DMS 273 treated with DMSO at 0.1 percent for 48 hours (cell line): ENCODE measurements at regions not wholly inside any gene's neighbourhood (a gene's known extent, or its start where the extent isn't known, plus 50 kb on each side); places are given as distances from the start of the nearest gene placed in this dataset.
"Not testable (repeated sequence)": the region's sequence is repeated elsewhere in the genome, so short reads cannot be mapped to it uniquely, and the experiment has no call there.

Source experiments
- DNase-seq: peaks from one replicate; lab custom pipeline; 2025; lab: John Stamatoyannopoulos, UW

GRCh38 chr2:131671841-131672470 is 144.3 kb downstream of the CCDC74A start:
- not testable (repeated sequence) for DNase-seq

DNA sequence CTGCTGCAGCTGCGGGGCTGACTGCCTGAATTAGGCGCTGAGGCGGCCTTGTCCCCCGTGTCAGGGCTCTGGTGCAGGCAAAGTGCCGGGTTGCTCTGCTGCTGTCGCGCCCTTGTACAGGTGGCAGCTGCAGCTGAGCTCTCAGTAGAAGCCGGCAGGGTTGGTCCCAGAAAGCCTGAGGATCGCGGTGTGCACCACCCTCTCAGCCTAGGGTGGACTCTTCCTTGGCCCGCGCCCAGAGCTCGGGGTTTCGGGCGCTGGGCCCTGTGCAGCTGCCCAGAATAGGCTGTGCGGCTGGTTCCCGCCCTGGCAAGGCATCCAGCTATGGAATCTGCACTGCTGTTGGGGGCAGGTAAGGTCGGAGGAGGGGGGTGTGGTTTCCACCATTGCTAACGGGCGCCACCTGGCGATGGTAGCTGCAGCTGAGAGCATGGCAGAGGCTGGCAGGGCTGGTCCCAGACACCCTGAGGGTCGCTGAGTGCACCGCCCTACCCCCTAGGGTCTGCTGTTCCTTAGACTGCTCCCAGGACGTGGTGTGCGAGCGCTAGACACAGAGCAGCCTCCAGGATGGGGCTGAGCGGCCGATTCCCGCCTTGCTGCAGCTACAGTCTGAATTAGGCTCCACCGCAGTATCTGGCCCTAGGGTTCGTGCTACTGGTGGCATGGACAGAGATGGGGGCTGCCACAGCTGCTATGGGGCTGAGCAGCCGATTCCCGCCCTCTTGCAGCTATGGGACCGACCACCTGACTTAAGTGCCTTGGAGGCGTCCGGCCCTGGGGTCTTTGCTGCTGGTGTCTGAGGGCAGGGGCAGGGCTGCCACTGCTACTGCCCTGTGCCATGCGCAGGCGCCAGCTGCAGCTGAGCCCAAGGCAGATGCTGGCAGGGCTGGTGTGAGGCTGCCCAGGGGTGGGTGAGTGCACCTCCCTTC is 145.0 kb downstream of the CCDC74A start:
- peak; percentile 59 for DNase-seq

GRCh38 chr2:131673400-131674173 is 145.9 kb downstream of the CCDC74A start:
- peak; percentile 35 for DNase-seq

GRCh38 chr2:131674174-131674507 is 146.5 kb downstream of the CCDC74A start:
- no peak for DNase-seq

- not testable (repeated sequence) for DNase-seq
These were observed 154.0 kb downstream of the CCDC74A start for GRCh38 chr2:131681611-131682121.

DNA sequence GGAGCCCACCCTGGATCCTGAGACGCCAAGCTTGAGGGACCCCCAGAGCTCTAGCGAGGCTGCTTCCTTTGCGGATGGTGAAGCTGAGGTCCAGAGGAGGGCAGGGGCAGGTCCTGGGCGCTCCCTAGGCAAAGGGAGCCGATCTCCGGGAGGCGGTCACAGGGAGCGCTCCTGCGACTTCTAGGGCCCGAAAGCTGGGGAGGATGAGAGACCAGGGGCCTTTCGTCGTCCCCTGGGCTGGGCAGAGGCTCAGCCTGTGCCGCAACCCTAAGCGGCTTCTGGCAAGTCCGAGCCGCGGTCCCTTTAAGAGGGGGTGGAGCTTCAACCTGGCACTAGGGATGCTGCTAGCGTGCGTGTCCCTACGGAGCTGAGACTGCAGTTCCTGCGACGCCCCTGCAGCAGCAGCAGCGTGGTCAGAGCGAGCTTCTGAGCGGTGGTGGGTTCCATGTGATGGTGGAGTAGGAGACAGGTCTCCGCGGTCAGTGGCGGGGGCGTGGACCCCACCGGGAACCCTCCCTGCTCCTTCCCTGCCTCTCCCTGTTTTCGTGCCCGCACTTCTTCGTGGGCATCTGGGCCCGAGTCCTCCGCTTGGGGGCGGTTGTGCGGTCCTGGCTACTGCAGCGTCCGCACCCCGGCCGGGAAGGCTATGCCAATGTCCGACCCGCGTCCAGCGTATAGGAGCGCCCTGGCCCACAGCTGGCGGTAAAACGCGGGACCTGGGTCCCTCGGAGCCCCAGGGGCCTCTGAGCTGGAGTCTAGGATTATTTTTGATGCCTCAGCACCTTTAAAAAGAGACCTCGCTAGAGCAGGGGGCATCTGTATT is 154.6 kb downstream of the CCDC74A start:
- peak; percentile 72 for DNase-seq

- peak; percentile 15 for DNase-seq
These were observed 155.2 kb downstream of the CCDC74A start for GRCh38 chr2:131682945-131683330.

GRCh38 chr2:131684631-131685316 is 157.1 kb downstream of the CCDC74A start:
- DNase-seq, result not testable (repeated sequence)

- not testable (repeated sequence) for DNase-seq
These were observed 158.6 kb downstream of the CCDC74A start for GRCh38 chr2:131686164-131686893.

GRCh38 chr2:131686894-131687238 is 159.2 kb downstream of the CCDC74A start:
- DNase-seq, result not testable (repeated sequence)

DNA sequence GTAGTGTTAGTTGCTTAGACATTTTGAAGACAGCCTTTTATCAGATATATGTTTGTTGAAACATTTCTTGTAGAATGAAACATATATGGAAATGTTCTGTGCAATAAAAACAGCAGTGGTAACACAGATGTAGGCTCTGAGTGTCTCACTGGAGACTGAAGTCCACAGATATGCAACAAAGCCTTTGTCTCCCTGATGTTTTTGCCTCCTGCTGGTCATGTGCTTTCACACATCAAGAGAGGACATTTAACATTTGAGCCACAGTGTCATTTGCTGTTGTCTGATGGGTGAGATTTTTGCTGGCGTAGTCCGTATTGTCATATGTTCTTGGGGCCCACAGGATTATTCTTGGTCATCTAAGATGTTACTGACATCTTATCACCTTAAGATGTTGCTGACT is 161.4 kb downstream of the CCDC74A start:
- not testable (repeated sequence) for DNase-seq

- not testable (repeated sequence) for DNase-seq
These were observed 183.6 kb downstream of the CCDC74A start for GRCh38 chr2:131711268-131711667.

- not testable (repeated sequence) for DNase-seq
These were observed 190.2 kb downstream of the CCDC74A start for GRCh38 chr2:131717907-131718306.

- DNase-seq, result not testable (repeated sequence)
These were observed 193.5 kb downstream of the CCDC74A start for GRCh38 chr2:131721163-131721562.

- DNase-seq, result not testable (repeated sequence)
These were observed 194.6 kb downstream of the CCDC74A start for GRCh38 chr2:131722256-131722655.

DNA sequence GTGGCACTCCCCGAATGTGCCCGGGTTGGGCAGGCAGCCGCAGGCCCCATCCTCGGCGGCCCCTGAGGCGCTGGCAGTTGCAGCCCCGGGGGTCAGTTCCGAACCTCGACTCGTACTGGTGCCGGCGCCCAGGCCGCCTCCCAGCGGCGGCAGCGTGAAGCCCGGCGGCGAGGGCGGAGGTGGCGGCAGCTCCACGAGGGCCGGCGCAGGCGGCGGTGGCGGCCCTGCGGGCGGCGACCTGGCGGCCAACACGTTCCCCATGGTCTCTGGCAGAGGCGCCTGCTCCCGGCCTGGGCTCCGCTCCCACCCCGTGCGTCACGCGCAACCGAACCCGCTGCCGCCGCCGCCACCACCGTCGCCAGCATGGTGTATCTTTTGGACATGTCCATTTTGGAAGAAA is 196.3 kb downstream of the CCDC74A start:
- DNase-seq, result no peak

GRCh38 chr2:131728451-131728850 is 200.8 kb downstream of the CCDC74A start:
- DNase-seq, result not testable (repeated sequence)

GRCh38 chr2:131733530-131733929 is 205.8 kb downstream of the CCDC74A start:
- DNase-seq, result not testable (repeated sequence)

- not testable (repeated sequence) for DNase-seq
These were observed 208.7 kb downstream of the CCDC74A start for GRCh38 chr2:131736406-131736805.

GRCh38 chr2:131738533-131738932 is 210.8 kb downstream of the CCDC74A start:
- not testable (repeated sequence) for DNase-seq
